Nephron progenitor cell (in vitro differentiated cells): ENCODE measurements at regions not wholly inside any gene's neighbourhood (a gene's known extent, or its start where the extent isn't known, plus 50 kb on each side); places are given as distances from the start of the nearest gene placed in this dataset.
A peak's percentile ranks its signal among the peaks of the same experiment; 100 is the strongest.

Experiments used
- DNase-seq: peaks from one replicate; pipeline ENCODE4 v3.0.0; 2021
- H3K27ac Mint-ChIP-seq: 2 replicates; pipeline ENCODE4 v1.8.0; 2021; ENCODE audit warnings: mild to moderate bottlenecking, moderate library complexity, mixed read lengths
- H3K27me3 Mint-ChIP-seq: 2 replicates; pipeline ENCODE4 v1.8.0; 2021; ENCODE audit warnings: mild to moderate bottlenecking, low read depth, mixed read lengths; ENCODE audit not compliant: poor library complexity
- H3K36me3 Mint-ChIP-seq: 2 replicates; pipeline ENCODE4 v1.8.0; 2021; ENCODE audit warnings: low read depth, mixed read lengths
- H3K4me1 Mint-ChIP-seq: 2 replicates; pipeline ENCODE4 v1.8.0; 2021; ENCODE audit warnings: mixed read lengths
- H3K4me3 Mint-ChIP-seq: 2 replicates; pipeline ENCODE4 v1.8.0; 2021; ENCODE audit warnings: mild to moderate bottlenecking, moderate library complexity, mixed read lengths
- H3K9me3 Mint-ChIP-seq: 2 replicates; pipeline ENCODE4 v1.8.0; 2021; ENCODE audit warnings: mild to moderate bottlenecking, moderate library complexity, mixed read lengths
- CTCF ChIP-seq: fragments of 200-600 bp; sonication (generic); IDR thresholded peaks from 2 replicates; pipeline ENCODE4 v1.5.0; 2021; ENCODE audit warnings: antibody characterized with exemption

GRCh38 chr18:28963481-28963880 is 786.6 kb upstream of the CDH2 start:
- H3K9me3 Mint-ChIP-seq: no peaks in the 10 kb centered on the region
- H3K4me1 Mint-ChIP-seq: no peaks in the 10 kb centered on the region
- no peak overlapping the region for H3K27ac Mint-ChIP-seq
- H3K4me3 Mint-ChIP-seq: no peak overlapping the region
- H3K27me3 Mint-ChIP-seq: no peaks in the 10 kb centered on the region
- no peak for TF ChIP-seq CTCF
- DNase-seq: no peak
- H3K36me3 Mint-ChIP-seq: no peaks in the 10 kb centered on the region

DNA sequence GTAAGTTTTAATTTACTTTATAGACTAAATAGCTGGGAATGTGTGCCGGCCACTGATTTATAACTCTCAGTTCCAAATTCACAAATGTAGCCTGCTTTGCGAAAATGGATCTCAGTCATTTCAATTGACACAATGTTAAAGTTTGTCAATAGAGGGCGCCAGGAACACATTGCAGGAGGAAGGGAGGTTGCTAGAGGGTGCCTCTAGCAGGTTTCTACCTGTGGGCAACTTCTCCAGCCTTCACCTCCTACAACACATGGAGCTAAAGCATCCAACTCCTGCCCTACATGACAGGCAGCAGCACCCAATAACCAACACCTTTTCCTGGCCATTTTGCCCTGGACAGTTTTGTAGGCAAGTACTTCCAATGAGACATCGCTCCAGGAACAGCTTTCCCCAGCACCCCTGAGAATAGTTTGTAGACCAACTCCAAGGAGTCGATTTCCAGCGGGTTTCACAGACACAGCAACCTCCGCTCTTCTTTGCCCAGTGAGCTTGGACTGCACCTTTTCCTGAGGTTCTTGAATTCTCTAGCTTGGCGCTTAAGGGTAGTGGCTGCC is 784.8 kb upstream of the CDH2 start:
- DNase-seq: peak; percentile 26
- H3K27me3 Mint-ChIP-seq: no peaks in the 10 kb centered on the region

DNA sequence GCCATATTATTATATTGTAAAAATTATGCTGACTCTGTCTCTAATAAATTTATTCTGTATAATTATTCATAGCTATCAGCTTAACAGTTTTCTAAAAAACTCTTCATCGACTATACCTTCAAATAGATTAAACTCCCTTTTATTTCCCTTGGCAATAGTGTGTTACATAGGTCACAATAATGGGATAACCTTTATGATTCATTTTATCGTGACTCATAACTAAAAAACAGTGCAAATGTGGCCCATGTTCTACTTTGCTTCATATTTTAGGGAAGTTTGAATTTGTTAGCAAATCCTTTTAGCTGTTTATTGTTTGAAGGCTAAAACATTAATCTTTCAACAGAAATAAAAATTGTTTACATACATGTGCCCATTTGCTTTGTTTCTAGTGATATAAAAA is 783.2 kb upstream of the CDH2 start:
- H3K36me3 Mint-ChIP-seq: no peaks in the 10 kb centered on the region
- DNase-seq: no peak
- H3K4me1 Mint-ChIP-seq: no peaks in the 10 kb centered on the region
- H3K9me3 Mint-ChIP-seq: no peaks in the 10 kb centered on the region
- no peak overlapping the region for H3K4me3 Mint-ChIP-seq
- no peak for TF ChIP-seq CTCF
- H3K27me3 Mint-ChIP-seq: no peaks in the 10 kb centered on the region
- H3K27ac Mint-ChIP-seq: no peak overlapping the region

More for the DNA sequence above, 784.8 kb upstream of the CDH2 start:
- no peak overlapping the region for H3K4me3 Mint-ChIP-seq
- no peaks in the 10 kb centered on the region for H3K36me3 Mint-ChIP-seq
- no peak overlapping the region for H3K27ac Mint-ChIP-seq
- TF ChIP-seq CTCF: peak; percentile 67
- no peaks in the 10 kb centered on the region for H3K9me3 Mint-ChIP-seq
- no peaks in the 10 kb centered on the region for H3K4me1 Mint-ChIP-seq

- Mint-ChIP-seq H3K27me3 (no peaks in the 10 kb centered on the region), H3K4me3 (no peak overlapping the region), H3K4me1 (no peaks in the 10 kb centered on the region), H3K36me3 (no peaks in the 10 kb centered on the region), H3K9me3 (peaks cover 31% of the 10 kb centered on the region), H3K27ac (no peak overlapping the region)
- DNase-seq: no peak
- TF ChIP-seq CTCF: no peak
Measured at GRCh38 chr18:28952339-28952738, 775.4 kb upstream of the CDH2 start.

DNA sequence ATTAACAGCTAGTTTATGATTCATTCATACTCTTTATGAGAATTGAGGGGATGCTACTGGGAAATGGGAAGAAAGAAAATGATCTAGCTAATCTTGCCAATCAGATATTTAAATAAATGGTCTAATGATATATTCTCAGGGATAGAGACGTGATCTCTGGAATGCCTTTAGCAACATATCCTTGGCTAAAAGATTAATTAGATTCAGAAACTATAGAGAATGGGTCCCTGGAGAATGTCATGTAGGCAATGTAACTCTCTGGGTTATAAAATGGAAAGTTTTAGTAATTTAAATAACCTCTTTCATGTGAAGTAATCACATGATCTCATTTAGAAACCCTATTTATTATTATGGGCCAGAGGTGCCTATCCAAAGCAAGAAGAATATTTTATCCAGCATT is 771.0 kb upstream of the CDH2 start:
- Mint-ChIP-seq H3K36me3 (no peaks in the 10 kb centered on the region), H3K4me1 (no peaks in the 10 kb centered on the region), H3K27ac (no peak overlapping the region), H3K4me3 (no peak overlapping the region), H3K9me3 (peaks cover 23% of the 10 kb centered on the region), H3K27me3 (no peaks in the 10 kb centered on the region)
- TF ChIP-seq CTCF: no peak
- no peak for DNase-seq

DNA sequence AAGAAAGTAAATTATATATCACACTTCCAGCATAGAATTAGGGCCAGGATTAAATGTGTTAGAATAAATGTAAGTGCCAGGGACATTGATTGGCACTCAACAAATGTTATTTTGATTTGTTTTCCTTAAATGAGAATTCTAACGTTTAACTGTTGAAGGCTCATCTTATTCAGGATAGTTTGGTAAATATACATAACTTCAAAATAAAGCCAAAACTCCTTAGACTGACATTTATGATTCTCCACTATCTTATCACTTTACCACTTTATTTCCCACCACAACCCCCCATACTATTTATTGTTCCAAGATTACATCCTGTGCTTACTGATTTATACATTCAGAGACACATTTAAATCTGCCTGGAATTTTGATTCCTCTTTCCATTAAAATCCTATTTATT is 769.5 kb upstream of the CDH2 start:
- no peak for TF ChIP-seq CTCF
- H3K36me3 Mint-ChIP-seq: no peaks in the 10 kb centered on the region
- no peak overlapping the region for H3K27ac Mint-ChIP-seq
- H3K27me3 Mint-ChIP-seq: no peaks in the 10 kb centered on the region
- peaks cover 13% of the 10 kb centered on the region for H3K9me3 Mint-ChIP-seq
- H3K4me1 Mint-ChIP-seq: no peaks in the 10 kb centered on the region
- H3K4me3 Mint-ChIP-seq: no peak overlapping the region
- no peak for DNase-seq
